SJSA1 (cell line): ENCODE measurements at regions not wholly inside any gene's neighbourhood (a gene's known extent, or its start where the extent isn't known, plus 50 kb on each side); places are given as distances from the start of the nearest gene placed in this dataset.

Source experiments
- DNase-seq, 2 experiments: peaks; one replicate each; pipeline ENCODE4 v3.0.0-alpha.2; 2015 to 2020; ENCODE audit warnings: low spot score in 2 of 2, low read depth in 1 of 2
- H3K27ac ChIP-seq: fragments of 250-450 bp; sonication (Bioruptor Pico); 2 replicates; pipeline ENCODE4 v1.5.1; 2020; ENCODE audit warnings: mild to moderate bottlenecking, moderate library complexity
- H3K27me3 ChIP-seq: fragments of 250-450 bp; sonication (Bioruptor Pico); replicated peaks from 2 replicates; pipeline ENCODE4 v1.5.1; 2020; ENCODE audit warnings: mild to moderate bottlenecking, moderate library complexity
- H3K36me3 ChIP-seq: fragments of 250-450 bp; sonication (Bioruptor Pico); 2 replicates; pipeline ENCODE4 v1.5.1; 2020; ENCODE audit warnings: mild to moderate bottlenecking
- H3K4me1 ChIP-seq: fragments of 250-450 bp; sonication (Bioruptor Pico); replicated peaks from 2 replicates; pipeline ENCODE4 v1.6.1; 2021; ENCODE audit warnings: mild to moderate bottlenecking
- H3K4me3 ChIP-seq: fragments of 250-450 bp; sonication (Bioruptor Pico); 2 replicates; pipeline ENCODE4 v1.5.1; 2020; ENCODE audit warnings: mild to moderate bottlenecking
- H3K9me3 ChIP-seq: fragments of 250-450 bp; sonication (Bioruptor Pico); replicated peaks from 2 replicates; pipeline ENCODE4 v1.5.1; 2020; ENCODE audit warnings: mild to moderate bottlenecking

DNA sequence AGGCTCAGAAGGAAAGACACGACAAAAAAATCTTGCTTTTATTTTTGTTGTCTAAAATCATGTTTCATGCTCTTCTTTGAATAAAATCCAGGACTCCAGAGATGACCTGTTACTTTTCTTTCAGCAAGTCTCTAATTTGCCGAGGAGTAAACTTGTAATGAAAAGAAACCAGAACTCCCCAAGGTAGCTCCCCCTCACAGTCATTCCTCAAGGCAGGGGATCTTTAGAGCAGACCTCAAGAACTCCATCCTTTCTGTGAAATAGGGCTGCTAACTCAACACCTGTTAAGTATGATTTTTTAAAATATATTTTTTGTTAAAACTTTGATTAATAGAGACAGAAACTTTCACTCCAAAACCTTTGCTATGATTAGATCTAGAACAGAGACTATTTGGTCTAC lies 82.7 kb upstream of the ABCD3 start:
- H3K4me3 ChIP-seq: no peak overlapping the region
- H3K27me3 ChIP-seq: no peaks in the 10 kb centered on the region
- H3K36me3 ChIP-seq: no peaks in the 10 kb centered on the region
- peaks cover 26% of the 10 kb centered on the region for H3K4me1 ChIP-seq
- no peak overlapping the region; the same call in 1 of the 2 replicates for H3K27ac ChIP-seq
- no peak for DNase-seq
- H3K9me3 ChIP-seq: no peaks in the 10 kb centered on the region

DNA sequence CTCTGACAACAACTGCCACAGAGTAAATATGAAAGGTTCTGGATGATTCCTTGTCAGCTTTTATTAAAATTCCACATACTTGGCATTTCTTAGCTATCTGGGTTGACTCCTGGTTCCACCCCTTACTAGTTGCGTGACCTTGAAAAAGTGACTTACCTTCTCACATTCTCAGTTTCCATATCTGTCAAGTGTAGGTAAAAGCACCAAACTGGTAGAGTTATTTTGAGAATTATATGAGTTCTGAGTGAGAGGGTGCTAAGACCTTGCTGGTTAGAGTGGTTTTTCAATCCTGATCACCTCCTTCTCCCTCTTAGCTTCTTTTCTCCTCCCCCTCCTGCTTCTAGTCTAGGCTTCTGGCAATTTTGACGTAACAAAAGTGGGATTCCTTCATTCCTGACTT lies 83.4 kb upstream of the ABCD3 start:
- no peaks in the 10 kb centered on the region for H3K9me3 ChIP-seq
- H3K27me3 ChIP-seq: no peaks in the 10 kb centered on the region
- H3K4me1 ChIP-seq: peaks cover 33% of the 10 kb centered on the region
- no peak for DNase-seq
- no peak overlapping the region for H3K4me3 ChIP-seq
- no peaks in the 10 kb centered on the region for H3K36me3 ChIP-seq
- no peak overlapping the region for H3K27ac ChIP-seq

GRCh38 chr1:94332952-94333351 lies 85.2 kb upstream of the ABCD3 start:
- H3K9me3 ChIP-seq: no peaks in the 10 kb centered on the region
- peaks cover 41% of the 10 kb centered on the region for H3K4me1 ChIP-seq
- no peak overlapping the region for H3K4me3 ChIP-seq
- no peaks in the 10 kb centered on the region for H3K36me3 ChIP-seq
- DNase-seq: peak; percentile 50 to 74
- H3K27me3 ChIP-seq: no peaks in the 10 kb centered on the region
- peak overlapping the region; percentile 27; the same call in 1 of the 2 replicates for H3K27ac ChIP-seq

- no peak for DNase-seq
- Histone ChIP-seq H3K36me3 (no peaks in the 10 kb centered on the region), H3K27me3 (no peaks in the 10 kb centered on the region), H3K9me3 (no peaks in the 10 kb centered on the region), H3K4me3 (no peak overlapping the region), H3K27ac (no peak overlapping the region; the same call in 1 of the 2 replicates), H3K4me1 (peaks cover 46% of the 10 kb centered on the region)
These were observed 85.7 kb upstream of the ABCD3 start for GRCh38 chr1:94332516-94332915.

- H3K27ac ChIP-seq: no peak overlapping the region
- no peaks in the 10 kb centered on the region for H3K36me3 ChIP-seq
- H3K27me3 ChIP-seq: no peaks in the 10 kb centered on the region
- no peaks in the 10 kb centered on the region for H3K9me3 ChIP-seq
- no peak overlapping the region for H3K4me3 ChIP-seq
- H3K4me1 ChIP-seq: peaks cover 65% of the 10 kb centered on the region
- peak in 1 of 2 experiments; percentile 56 for DNase-seq
These were observed 88.2 kb upstream of the ABCD3 start for GRCh38 chr1:94329986-94330385.

DNA sequence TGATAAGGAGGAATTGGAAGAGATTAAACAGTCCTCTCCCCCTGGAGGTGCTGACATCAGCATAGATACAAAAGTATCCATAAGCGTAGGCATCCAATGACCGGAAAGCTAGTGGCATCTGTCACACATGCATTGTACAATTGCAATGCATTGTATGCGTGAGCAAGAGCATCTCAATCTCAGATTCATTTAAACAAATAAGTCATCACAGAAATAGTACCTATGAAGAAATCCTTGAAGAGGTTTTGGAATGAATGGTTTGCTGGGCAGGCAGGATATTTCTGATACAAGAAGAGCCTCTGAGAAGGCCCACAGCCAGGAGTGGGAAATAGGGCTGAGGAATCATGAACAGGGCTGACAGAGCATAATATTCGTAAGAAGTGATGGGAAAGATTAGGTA lies 88.9 kb upstream of the ABCD3 start:
- Histone ChIP-seq H3K27me3 (no peaks in the 10 kb centered on the region), H3K4me1 (peaks cover 65% of the 10 kb centered on the region), H3K9me3 (no peaks in the 10 kb centered on the region), H3K27ac (no peak overlapping the region), H3K4me3 (no peak overlapping the region), H3K36me3 (no peaks in the 10 kb centered on the region)
- DNase-seq: no peak

- H3K4me1 ChIP-seq: peaks cover 74% of the 10 kb centered on the region
- peak; percentile 72 to 84 for DNase-seq
These were observed 89.8 kb upstream of the ARHGAP29 start for GRCh38 chr1:94327001-94327690.

GRCh38 chr1:94326329-94326728 lies 88.9 kb upstream of the ARHGAP29 start:
- Histone ChIP-seq H3K9me3 (no peaks in the 10 kb centered on the region), H3K4me3 (no peak overlapping the region), H3K27me3 (no peaks in the 10 kb centered on the region), H3K36me3 (no peaks in the 10 kb centered on the region), H3K27ac (peak overlapping the region; percentile 83), H3K4me1 (peaks cover 79% of the 10 kb centered on the region)
- no peak for DNase-seq

More at GRCh38 chr1:94327001-94327690, 89.8 kb upstream of the ARHGAP29 start:
- no peaks in the 10 kb centered on the region for H3K27me3 ChIP-seq
- no peak overlapping the region for H3K4me3 ChIP-seq
- no peaks in the 10 kb centered on the region for H3K36me3 ChIP-seq
- H3K27ac ChIP-seq: peak overlapping the region; percentile 83
- no peaks in the 10 kb centered on the region for H3K9me3 ChIP-seq

- Histone ChIP-seq H3K36me3 (no peaks in the 10 kb centered on the region), H3K27ac (peak overlapping the region; percentile 83), H3K27me3 (no peaks in the 10 kb centered on the region), H3K9me3 (no peaks in the 10 kb centered on the region), H3K4me3 (no peak overlapping the region), H3K4me1 (peaks cover 76% of the 10 kb centered on the region)
- DNase-seq: peak; percentile 90 to 98
These were observed 88.3 kb upstream of the ARHGAP29 start for GRCh38 chr1:94325377-94326302.

GRCh38 chr1:94324178-94324544 lies 86.8 kb upstream of the ARHGAP29 start:
- Histone ChIP-seq H3K4me3 (no peak overlapping the region), H3K4me1 (peaks cover 76% of the 10 kb centered on the region)
- peak in 1 of 2 experiments; percentile 70 for DNase-seq

GRCh38 chr1:94323311-94324177 lies 86.2 kb upstream of the ARHGAP29 start:
- H3K36me3 ChIP-seq: no peaks in the 10 kb centered on the region
- DNase-seq: no peak
- peak overlapping the region; percentile 82 for H3K27ac ChIP-seq
- H3K4me1 ChIP-seq: peaks cover 78% of the 10 kb centered on the region
- no peak overlapping the region for H3K4me3 ChIP-seq
- H3K27me3 ChIP-seq: no peaks in the 10 kb centered on the region
- no peaks in the 10 kb centered on the region for H3K9me3 ChIP-seq

More at GRCh38 chr1:94324178-94324544, 86.8 kb upstream of the ARHGAP29 start:
- Histone ChIP-seq H3K9me3 (no peaks in the 10 kb centered on the region), H3K27me3 (no peaks in the 10 kb centered on the region), H3K27ac (peak overlapping the region; percentile 82), H3K36me3 (no peaks in the 10 kb centered on the region)

DNA sequence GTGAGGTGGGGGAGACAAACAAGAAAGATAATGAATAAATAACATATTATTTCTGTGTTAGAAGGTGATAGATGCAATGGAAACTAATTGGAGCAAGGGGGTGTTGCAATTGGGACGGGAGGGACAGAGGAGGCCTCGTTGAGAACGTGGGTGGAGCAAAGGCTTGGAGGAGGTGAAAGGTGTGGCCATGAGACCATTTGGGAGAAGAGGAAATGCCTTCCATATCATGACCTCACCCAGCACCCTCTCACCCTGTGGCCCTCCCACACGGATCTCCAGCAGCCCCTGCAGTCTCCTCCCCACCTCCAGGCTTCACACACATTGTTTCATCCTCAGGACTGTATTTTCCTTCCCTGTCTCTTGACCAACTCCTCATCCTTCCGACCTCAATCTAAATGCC lies 85.3 kb upstream of the ARHGAP29 start:
- no peaks in the 10 kb centered on the region for H3K9me3 ChIP-seq
- H3K36me3 ChIP-seq: no peaks in the 10 kb centered on the region
- no peaks in the 10 kb centered on the region for H3K27me3 ChIP-seq
- DNase-seq: peak; percentile 67 to 83
- peaks cover 72% of the 10 kb centered on the region for H3K4me1 ChIP-seq
- no peak overlapping the region for H3K4me3 ChIP-seq
- peak overlapping the region; percentile 82 for H3K27ac ChIP-seq

- Histone ChIP-seq H3K27me3 (no peaks in the 10 kb centered on the region), H3K9me3 (no peaks in the 10 kb centered on the region), H3K4me1 (peaks cover 72% of the 10 kb centered on the region), H3K4me3 (no peak overlapping the region), H3K27ac (no peak overlapping the region), H3K36me3 (no peaks in the 10 kb centered on the region)
- DNase-seq: no peak
These were observed 84.3 kb upstream of the ARHGAP29 start for GRCh38 chr1:94321662-94322061.
